Activated T-helper 9 cell treated with anti-CD3 and anti-CD28 coated beads, Interleukin-2, amount 50 U/mL, for 16 hours (primary cell): ENCODE measurements at regions not wholly inside any gene's neighbourhood (a gene's known extent, or its start where the extent isn't known, plus 50 kb on each side); places are given as distances from the start of the nearest gene placed in this dataset.
"Not testable (repeated sequence)": the region's sequence is repeated elsewhere in the genome, so short reads cannot be mapped to it uniquely, and the experiment has no call there.

Source experiments
- DNase-seq: peaks from one replicate; pipeline ENCODE4 v3.0.0-alpha.2; 2020; ENCODE audit warnings: low read depth

GRCh38 chr4:118587116-118587831 lies 97.9 kb upstream of the METTL14 start:
- no peak for DNase-seq

- DNase-seq = no peak
Measured at GRCh38 chr4:118587946-118588345, 97.2 kb upstream of the METTL14 start.

- DNase-seq = no peak
Measured at GRCh38 chr4:118589471-118590055, 95.6 kb upstream of the METTL14 start.

GRCh38 chr4:118591339-118592046 lies 93.7 kb upstream of the METTL14 start:
- DNase-seq = peak; percentile 96

GRCh38 chr4:118592289-118592688 lies 92.9 kb upstream of the METTL14 start:
- not testable (repeated sequence) for DNase-seq

- not testable (repeated sequence) for DNase-seq
Measured at GRCh38 chr4:118595883-118596282, 89.3 kb upstream of the METTL14 start.

GRCh38 chr4:118625097-118625496 lies 60.1 kb upstream of the METTL14 start:
- DNase-seq = not testable (repeated sequence)

- DNase-seq = not testable (repeated sequence)
Measured at GRCh38 chr4:118629697-118630096, 55.5 kb upstream of the METTL14 start.

GRCh38 chr4:118630897-118631296 lies 54.3 kb upstream of the METTL14 start:
- DNase-seq = not testable (repeated sequence)

- DNase-seq = not testable (repeated sequence)
Measured at GRCh38 chr4:118631321-118632050, 53.7 kb upstream of the METTL14 start.

- not testable (repeated sequence) for DNase-seq
Measured at GRCh38 chr4:118633476-118633875, 51.7 kb upstream of the METTL14 start.

- not testable (repeated sequence) for DNase-seq
Measured at GRCh38 chr4:118634126-118634875, 50.9 kb upstream of the METTL14 start.
